ENCODE measurements at regions not wholly inside any gene's neighbourhood (a gene's known extent, or its start where the extent isn't known, plus 50 kb on each side); places are given as distances from the start of the nearest gene placed in this dataset.

GRCh38 chr10:121690152-121690848, 92.1 kb upstream of the FGFR2 start:
- no peak for DNase-seq (ENCODE audit: low read depth)
- no peak overlapping the region for H3K4me3 ChIP-seq (ENCODE audit: low read length)
- no peak for TF ChIP-seq CTCF (IDR thresholded peaks at IDR 0.05; ENCODE audit: insufficient read depth, low read depth, low read length, missing control alignments)

DNA sequence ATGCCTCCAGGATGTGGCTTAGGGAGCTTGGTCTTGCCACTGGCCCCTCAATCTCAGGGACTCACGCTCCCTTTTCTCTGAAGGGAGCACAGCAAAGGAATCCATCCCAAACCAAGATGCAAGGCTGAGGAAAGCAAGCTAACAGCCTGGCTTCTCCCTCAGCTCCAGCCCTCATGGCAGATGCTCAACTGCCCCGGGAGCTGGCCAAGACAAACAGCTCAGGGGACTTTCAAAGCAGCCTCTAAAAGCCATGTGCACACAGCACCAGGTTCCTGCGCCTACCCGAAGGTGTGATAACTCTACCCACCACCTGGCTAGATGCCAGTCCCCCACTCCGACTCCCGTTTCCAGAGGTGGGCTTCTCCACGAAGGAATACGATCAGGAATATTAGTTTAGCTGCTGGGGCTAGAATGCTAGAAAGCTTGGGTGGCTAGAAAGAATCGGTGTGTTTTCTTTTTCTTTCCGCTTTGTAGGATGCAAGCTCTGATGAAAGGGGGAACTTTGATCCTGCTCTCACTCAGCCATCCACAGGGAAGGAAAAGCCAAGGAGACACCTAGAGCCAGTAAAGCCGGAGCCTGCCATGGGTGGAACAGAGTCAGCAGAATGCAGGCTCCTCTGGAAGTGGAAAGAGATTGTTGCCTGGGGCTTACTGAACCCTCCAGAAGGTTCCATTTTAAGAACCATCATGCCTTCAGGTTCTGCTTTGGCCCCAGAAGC, 89.0 kb upstream of the FGFR2 start:
- H3K4me3 ChIP-seq (ENCODE audit: low read length): no peak overlapping the region
- DNase-seq (ENCODE audit: low read depth): no peak
- TF ChIP-seq CTCF (IDR thresholded peaks at IDR 0.05; ENCODE audit: insufficient read depth, low read depth, low read length, missing control alignments): no peak

GRCh38 chr10:121684276-121684675, 86.0 kb upstream of the FGFR2 start:
- no peak overlapping the region for H3K4me3 ChIP-seq (ENCODE audit: low read length)
- no peak for TF ChIP-seq CTCF (IDR thresholded peaks at IDR 0.05; ENCODE audit: insufficient read depth, low read depth, low read length, missing control alignments)
- DNase-seq (ENCODE audit: low read depth): no peak

GRCh38 chr10:121683816-121684215, 85.6 kb upstream of the FGFR2 start:
- TF ChIP-seq CTCF (IDR thresholded peaks at IDR 0.05; ENCODE audit: insufficient read depth, low read depth, low read length, missing control alignments): no peak
- no peak for DNase-seq (ENCODE audit: low read depth)

GRCh38 chr10:121683366-121683765, 85.1 kb upstream of the FGFR2 start:
- H3K4me3 ChIP-seq (ENCODE audit: low read length): no peak overlapping the region
- no peak for TF ChIP-seq CTCF (IDR thresholded peaks at IDR 0.05; ENCODE audit: insufficient read depth, low read depth, low read length, missing control alignments)
- DNase-seq (ENCODE audit: low read depth): no peak

More at GRCh38 chr10:121683816-121684215, 85.6 kb upstream of the FGFR2 start:
- no peak overlapping the region for H3K4me3 ChIP-seq (ENCODE audit: low read length)

GRCh38 chr10:121681997-121682687, 83.9 kb upstream of the FGFR2 start:
- no peak for TF ChIP-seq CTCF (IDR thresholded peaks at IDR 0.05; ENCODE audit: insufficient read depth, low read depth, low read length, missing control alignments)

More at GRCh38 chr10:121681997-121682687, 83.9 kb upstream of the FGFR2 start:
- DNase-seq (ENCODE audit: low read depth): no peak
- no peak overlapping the region for H3K4me3 ChIP-seq (ENCODE audit: low read length)

Data from epithelial cell of esophagus (primary cell).